NCI-H2196 (cell line): ENCODE measurements at regions not wholly inside any gene's neighbourhood (a gene's known extent, or its start where the extent isn't known, plus 50 kb on each side); places are given as distances from the start of the nearest gene placed in this dataset.

ENCODE experiments used
- DNase-seq: peaks from one replicate; lab custom pipeline; 2025; ENCODE audit not compliant: unreplicated experiment; lab: John Stamatoyannopoulos, UW

DNA sequence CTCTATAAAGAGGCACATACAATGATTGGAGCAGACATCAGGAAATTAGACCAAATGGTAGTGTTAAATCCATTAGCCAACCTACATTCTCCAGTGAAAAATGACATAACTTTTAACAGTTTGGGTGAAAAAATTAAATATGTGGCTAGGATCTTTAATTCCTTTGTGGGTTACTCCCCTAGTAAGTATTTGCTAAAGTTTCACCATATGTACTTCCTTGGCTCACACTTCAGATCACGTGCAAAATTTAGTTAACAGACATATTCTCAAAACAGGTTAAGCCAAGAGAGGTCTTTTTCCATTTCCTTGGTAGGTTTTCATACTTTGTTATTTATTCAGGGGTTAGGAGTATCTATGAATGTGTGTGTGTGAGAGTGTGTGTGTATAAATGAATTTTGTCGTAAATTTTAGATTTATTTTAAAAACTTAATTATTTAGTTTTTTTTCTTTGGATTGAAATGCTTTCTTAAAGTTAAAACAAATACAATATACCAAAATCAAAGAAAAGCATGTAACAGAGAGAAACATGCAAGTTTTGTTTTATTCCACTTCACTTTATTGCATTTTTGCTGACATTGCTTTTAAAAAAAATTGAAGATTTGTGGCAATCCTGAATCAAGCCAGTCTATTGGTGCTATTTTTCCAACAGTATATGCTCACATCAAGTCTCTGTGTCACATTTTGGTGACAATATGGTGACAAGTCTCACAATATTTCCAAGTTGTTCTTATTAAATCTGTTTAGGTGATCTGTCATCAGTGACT lies 258.7 kb downstream of the FLRT2 start:
- DNase-seq, result no peak

DNA sequence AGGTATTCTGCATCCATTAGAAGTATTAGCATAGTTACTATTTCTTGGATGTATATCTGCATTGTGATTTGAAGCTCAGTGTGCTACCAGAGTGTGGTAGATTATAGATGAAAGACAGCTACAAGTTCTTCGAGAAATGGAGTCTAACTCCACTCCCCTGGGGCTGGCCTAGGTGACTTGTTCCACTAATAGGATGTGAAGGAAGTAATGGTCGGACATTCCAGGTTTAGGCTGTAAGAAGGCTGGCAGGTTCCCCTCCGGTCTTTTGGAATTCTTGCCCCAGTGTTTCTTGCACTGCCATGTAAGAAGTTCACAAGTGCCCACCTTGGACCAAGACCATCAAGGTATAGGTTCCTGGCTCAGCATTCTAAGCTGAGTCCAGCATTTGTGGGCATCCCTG lies 236.4 kb downstream of the FLRT2 start:
- DNase-seq, result no peak

GRCh38 chr14:85764822-85765221 lies 234.9 kb downstream of the FLRT2 start:
- DNase-seq, result no peak

- no peak for DNase-seq
These were observed 232.6 kb downstream of the FLRT2 start for GRCh38 chr14:85762526-85762925.

- DNase-seq, result no peak
These were observed 222.2 kb downstream of the FLRT2 start for GRCh38 chr14:85752175-85752574.

GRCh38 chr14:85744573-85744972 lies 214.6 kb downstream of the FLRT2 start:
- no peak for DNase-seq

DNA sequence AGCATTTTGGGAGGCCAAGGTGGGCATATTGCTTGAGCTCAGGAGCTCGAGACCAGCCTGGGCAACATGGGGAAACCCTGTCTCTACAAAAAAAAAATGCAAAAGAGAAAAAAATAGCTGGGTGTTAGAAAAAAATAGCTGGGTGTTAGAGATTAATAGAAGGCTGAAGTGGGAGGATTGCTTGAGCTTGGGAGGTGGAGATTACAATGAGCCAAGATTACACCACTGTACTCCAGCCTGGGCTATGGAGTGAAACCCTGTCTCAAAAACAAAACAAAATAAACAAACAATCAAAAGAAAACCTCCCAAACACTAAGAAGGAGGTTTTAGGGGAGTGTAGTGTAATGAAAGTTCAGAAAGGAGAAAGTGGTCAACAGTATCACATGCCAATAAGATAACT lies 202.1 kb downstream of the FLRT2 start:
- no peak for DNase-seq

DNA sequence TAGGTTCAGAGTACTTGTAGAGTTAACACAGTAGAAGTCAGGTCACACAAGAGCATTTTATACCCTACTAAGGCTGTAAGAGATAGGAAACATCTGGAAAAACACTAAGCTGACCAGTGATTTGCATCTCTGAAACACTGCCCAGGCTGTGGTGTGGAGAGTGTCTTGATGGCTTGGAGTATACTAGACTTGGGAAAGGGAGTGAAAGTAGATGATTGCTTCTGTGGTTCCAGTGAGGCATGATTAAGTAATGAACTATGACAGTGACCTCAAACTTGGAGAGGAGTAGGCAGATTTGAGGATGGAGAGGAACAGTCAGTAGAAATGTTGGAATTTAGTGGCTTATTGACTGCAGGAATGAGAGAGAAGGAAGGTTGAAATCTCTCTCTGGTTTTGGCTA lies 201.2 kb downstream of the FLRT2 start:
- DNase-seq, result no peak

DNA sequence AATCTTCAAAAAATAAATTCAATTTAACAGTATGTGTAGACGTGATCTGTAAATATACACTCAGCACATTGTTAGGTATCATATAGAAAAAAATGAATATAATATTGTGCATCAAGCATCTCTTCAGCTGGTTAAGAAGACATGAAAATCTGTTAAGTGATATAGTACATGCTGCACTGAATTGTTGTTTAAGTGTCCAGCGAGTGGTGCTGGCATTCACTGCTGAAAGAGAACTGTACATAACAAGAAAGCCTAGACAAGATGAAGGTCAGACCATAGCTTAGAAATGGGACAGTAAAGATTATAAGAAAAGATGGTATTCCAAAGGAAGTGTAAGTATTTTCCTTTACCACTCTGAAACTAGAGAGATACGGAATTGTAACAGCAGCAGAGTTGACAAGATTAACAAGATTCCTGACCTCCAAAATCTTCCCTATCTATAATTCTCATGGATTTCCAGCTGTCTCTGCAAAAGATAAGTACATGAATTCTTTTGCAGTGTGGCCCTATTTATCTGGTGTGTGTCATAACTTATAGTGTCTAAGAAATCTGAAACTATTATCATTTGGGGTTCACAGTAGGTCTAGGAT lies 198.6 kb downstream of the FLRT2 start:
- no peak for DNase-seq

- no peak for DNase-seq
These were observed 184.1 kb downstream of the FLRT2 start for GRCh38 chr14:85714069-85714468.

- DNase-seq, result no peak
These were observed 181.7 kb downstream of the FLRT2 start for GRCh38 chr14:85711620-85712019.
